ENCODE measurements at regions not wholly inside any gene's neighbourhood (a gene's known extent, or its start where the extent isn't known, plus 50 kb on each side); places are given as distances from the start of the nearest gene placed in this dataset.

DNA sequence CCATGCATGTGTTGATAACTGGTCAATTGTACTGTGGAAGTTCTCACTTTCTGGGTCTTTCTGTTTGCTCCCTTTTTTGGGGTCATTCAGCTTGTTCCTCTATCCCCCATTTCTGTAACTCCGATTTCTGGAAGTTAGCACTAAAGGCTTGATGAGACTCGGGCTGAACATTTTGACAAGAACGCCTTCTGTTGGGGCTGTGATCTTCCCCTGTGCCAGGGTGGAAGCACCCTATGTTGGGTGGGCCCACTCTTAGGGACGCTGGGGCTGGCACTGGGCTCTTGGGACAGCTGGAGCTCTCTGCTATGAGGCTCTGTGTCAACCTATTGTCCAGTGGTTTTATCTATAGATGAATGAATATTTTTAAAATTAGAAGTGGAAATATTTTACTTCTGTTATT, 60.1 kb upstream of the FRMD1 start:
- DNase-seq (ENCODE audit: low spot score) (no peak), ATAC-seq (ENCODE audit: low FRiP score) (no peak)
- TF ChIP-seq, protein P1, sequence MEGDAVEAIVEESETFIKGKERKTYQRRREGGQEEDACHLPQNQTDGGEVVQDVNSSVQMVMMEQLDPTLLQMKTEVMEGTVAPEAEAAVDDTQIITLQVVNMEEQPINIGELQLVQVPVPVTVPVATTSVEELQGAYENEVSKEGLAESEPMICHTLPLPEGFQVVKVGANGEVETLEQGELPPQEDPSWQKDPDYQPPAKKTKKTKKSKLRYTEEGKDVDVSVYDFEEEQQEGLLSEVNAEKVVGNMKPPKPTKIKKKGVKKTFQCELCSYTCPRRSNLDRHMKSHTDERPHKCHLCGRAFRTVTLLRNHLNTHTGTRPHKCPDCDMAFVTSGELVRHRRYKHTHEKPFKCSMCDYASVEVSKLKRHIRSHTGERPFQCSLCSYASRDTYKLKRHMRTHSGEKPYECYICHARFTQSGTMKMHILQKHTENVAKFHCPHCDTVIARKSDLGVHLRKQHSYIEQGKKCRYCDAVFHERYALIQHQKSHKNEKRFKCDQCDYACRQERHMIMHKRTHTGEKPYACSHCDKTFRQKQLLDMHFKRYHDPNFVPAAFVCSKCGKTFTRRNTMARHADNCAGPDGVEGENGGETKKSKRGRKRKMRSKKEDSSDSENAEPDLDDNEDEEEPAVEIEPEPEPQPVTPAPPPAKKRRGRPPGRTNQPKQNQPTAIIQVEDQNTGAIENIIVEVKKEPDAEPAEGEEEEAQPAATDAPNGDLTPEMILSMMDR (IDR thresholded peaks at IDR 0.05) = no peak

DNA sequence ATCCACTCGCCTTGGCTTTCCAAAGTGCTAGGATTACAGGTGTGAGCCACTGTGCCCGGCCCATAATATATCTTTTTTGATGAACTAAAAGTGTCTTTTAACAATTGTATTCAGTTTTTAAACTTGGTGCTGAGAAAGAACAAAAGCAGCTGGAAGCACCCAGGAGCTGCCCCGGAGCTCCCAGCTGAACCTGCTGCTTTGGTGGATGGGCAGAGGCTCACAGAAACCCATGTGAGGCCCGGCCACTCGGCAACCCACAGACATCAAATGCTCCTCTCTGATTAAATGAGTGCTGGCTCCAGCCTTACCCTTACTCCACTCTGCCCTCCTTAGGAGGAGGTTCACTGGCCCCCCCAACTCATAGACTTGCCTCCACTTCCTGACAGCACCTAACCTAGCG, 59.4 kb upstream of the FRMD1 start:
- ATAC-seq (ENCODE audit: low FRiP score) (no peak), DNase-seq (ENCODE audit: low spot score) (no peak)
- TF ChIP-seq, protein P1 (IDR thresholded peaks at IDR 0.05) = no peak

DNA sequence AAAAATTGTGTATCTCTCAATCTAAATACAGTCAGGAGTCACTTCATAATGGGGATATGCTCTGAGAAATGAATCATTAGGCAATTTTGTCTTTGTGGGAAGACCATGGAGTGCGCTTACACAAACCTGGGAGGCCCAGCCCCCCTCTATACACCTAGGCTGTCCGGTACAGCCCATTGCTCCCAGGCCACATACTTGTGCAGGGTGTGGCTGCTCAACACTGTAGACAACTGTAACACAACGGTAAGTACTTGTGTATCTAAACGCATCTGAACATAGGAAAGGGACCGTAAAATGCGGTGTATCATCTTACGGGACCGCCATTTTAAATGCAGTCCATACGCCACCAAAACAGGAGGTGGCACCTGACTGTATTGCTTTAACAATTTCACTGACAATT, 58.0 kb upstream of the FRMD1 start:
- TF ChIP-seq, protein P1 (IDR thresholded peaks at IDR 0.05) = no peak
- DNase-seq (ENCODE audit: low spot score) (no peak), ATAC-seq (ENCODE audit: low FRiP score) (no peak)

DNA sequence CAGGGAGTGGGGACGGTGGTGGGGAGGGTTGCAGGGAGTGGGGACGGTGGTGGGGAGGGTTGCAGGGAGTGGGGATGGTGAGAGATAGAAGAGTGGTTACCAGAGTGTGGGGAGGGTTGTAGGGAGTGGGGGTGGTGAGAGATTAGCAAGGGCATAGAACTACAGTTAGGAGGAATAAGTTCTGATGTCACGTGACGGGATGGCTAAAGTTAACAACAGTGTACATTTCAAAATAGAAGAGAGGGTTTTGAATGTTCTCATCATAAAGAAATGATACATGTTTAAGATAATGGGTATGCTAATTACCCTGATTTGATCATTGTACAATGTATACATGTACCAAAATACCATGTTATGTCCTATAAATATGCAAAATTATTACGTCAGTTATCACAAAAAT, 57.6 kb upstream of the FRMD1 start:
- no peak for ATAC-seq (ENCODE audit: low FRiP score)

DNA sequence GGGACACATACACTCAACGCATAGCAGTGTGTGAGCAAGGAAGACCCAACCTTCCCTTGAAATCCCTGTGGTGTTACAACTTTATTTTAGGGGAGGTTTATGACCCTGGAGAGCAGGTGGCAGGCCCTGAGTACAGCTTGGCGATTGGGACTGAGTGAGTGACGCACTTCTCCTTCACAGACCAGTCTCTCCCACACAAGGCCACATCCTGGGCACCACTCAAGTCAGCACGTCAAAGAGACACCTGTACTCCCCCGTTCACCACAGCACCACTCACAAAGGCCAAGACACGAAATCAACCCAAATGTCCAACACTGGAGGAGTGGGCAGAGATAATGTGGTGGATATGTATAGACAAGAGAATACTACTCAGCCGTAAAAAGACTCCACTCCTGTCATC, 57.0 kb upstream of the FRMD1 start:
- no peak for ATAC-seq (ENCODE audit: low FRiP score)
- no peak for DNase-seq (ENCODE audit: low spot score)
- TF ChIP-seq, protein P1 (IDR thresholded peaks at IDR 0.05) = no peak

More for the DNA sequence above, 57.6 kb upstream of the FRMD1 start:
- TF ChIP-seq, protein P1 (IDR thresholded peaks at IDR 0.05) = no peak
- DNase-seq (ENCODE audit: low spot score) = no peak

DNA sequence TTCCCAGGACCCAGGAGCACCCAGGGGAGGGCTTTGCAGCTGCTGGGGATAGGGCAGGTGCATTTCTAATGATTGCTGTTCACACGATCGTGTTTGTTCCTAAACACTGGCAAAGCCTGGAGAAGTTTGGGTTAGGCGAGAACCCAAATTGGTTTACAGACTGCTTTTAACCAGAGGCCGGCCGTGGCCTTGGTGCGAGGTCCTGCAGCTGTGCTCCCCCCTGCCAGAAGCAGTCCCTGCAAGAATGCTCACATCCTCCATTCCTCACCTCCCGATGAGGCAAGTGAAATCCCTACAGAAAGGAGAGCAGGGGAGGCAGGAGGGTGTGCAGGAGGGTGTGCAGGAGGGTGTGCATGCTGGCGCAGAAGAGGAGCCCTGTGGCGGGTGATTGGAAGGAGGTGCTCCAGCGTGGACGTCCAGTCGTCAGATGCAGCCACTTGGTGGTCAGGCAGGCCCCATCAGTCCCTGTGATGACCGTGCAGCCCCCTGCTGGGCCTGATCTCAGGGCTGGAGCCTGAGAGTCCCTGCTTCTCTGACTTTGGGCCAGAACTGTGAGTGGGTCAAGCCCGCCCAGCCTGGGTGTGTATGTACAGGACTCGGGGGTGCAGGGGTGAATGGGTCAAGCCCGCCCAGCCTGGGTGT, 55.7 kb upstream of the FRMD1 start:
- TF ChIP-seq, protein P1 (IDR thresholded peaks at IDR 0.05) = no peak
- ATAC-seq (ENCODE audit: low FRiP score) (no peak), DNase-seq (ENCODE audit: low spot score) (no peak)

All from omental fat pad (tissue), 3 donors.